A673 (cell line): ENCODE measurements at regions not wholly inside any gene's neighbourhood (a gene's known extent, or its start where the extent isn't known, plus 50 kb on each side); places are given as distances from the start of the nearest gene placed in this dataset.

Experiments used
- BruUV-seq: library from RNA; stranded (reverse); fragments of 400-500 nt; replicated peaks from 2 replicates; lab custom pipeline; 2021; lab: Mats Ljungman, UMichigan
- CTCF ChIA-PET: fragments of 300-600 bp; sonication (Branson Sonifier 250); formaldehyde crosslinking; loops from one replicate; lab custom pipeline; 2022; ENCODE audit warnings: antibody characterized with exemption; lab: Charles Lee
- POLR2A ChIA-PET: fragments of 300-600 bp; sonication (Branson Sonifier 250); formaldehyde crosslinking; loops from one replicate; lab custom pipeline; 2022; ENCODE audit warnings: antibody characterized with exemption; ENCODE audit not compliant: low non-redundant PET; lab: Charles Lee
- DNase-seq: peaks from one replicate; pipeline ENCODE4 v3.0.0-alpha.2; 2015; ENCODE audit warnings: low spot score
- H3K27ac ChIP-seq: fragments of 200-600 bp; sonication (generic); 2 replicates; pipeline ENCODE4 v1.5.1; 2016; ENCODE audit warnings: mixed run types, low read depth, mild to moderate bottlenecking, mixed read lengths, antibody characterized with exemption, low read length; ENCODE audit not compliant: poor library complexity, severe bottlenecking
- H3K27me3 ChIP-seq: fragments of 200-600 bp; sonication (generic); replicated peaks from 2 replicates; pipeline ENCODE4 v1.6.1; 2017; ENCODE audit warnings: mixed run types, low read depth, mild to moderate bottlenecking, mixed read lengths, antibody characterized with exemption, low read length; ENCODE audit not compliant: insufficient read depth, poor library complexity
- H3K36me3 ChIP-seq: fragments of 200-600 bp; sonication (generic); 2 replicates; pipeline ENCODE4 v1.6.1; 2016; ENCODE audit warnings: mixed run types, mild to moderate bottlenecking, mixed read lengths, antibody characterized with exemption, low read length; ENCODE audit not compliant: insufficient read depth, poor library complexity, severe bottlenecking
- H3K4me1 ChIP-seq: fragments of 200-600 bp; sonication (generic); 2 replicates; pipeline ENCODE4 v1.6.1; 2017; ENCODE audit warnings: mixed run types, mild to moderate bottlenecking, mixed read lengths, antibody characterized with exemption, low read length; ENCODE audit not compliant: insufficient read depth, poor library complexity, severe bottlenecking
- H3K4me3 ChIP-seq: fragments of 200-600 bp; sonication (generic); 2 replicates; pipeline ENCODE4 v1.5.1; 2016; ENCODE audit warnings: low read depth, mixed run types, mild to moderate bottlenecking, mixed read lengths, low read length; ENCODE audit not compliant: poor library complexity, severe bottlenecking
- H3K9me3 ChIP-seq: fragments of 200-600 bp; sonication (generic); 2 replicates; pipeline ENCODE4 v1.6.1; 2016; ENCODE audit warnings: mixed run types, low read depth, mild to moderate bottlenecking, mixed read lengths, antibody characterized with exemption, low read length; ENCODE audit not compliant: poor library complexity, severe bottlenecking
- EZH2 ChIP-seq: fragments of 200-600 bp; sonication (generic); IDR thresholded peaks from 2 replicates; pipeline ENCODE4 v1.6.1; 2017; ENCODE audit warnings: borderline replicate concordance, low read depth, mild to moderate bottlenecking, mixed read lengths, antibody characterized with exemption, low read length; ENCODE audit not compliant: poor library complexity, severe bottlenecking
- intact Hi-C: fragments of 100-400 bp; cut with micrococcal nuclease; formaldehyde crosslinking; loops from one replicate; pipeline ENCODE4 v1.10.0; 2022; ENCODE audit not compliant: unreplicated experiment
- TF ChIP-seq, protein P1 (sequence below): fragments of 300-800, 200-600 bp; sonication (generic); conservative IDR thresholded peaks from 2 replicates; pipeline ENCODE4 v1.5.1; 2017; ENCODE audit warnings: low read depth, mild to moderate bottlenecking, antibody characterized with exemption, low read length, moderate library complexity, mixed read lengths

DNA sequence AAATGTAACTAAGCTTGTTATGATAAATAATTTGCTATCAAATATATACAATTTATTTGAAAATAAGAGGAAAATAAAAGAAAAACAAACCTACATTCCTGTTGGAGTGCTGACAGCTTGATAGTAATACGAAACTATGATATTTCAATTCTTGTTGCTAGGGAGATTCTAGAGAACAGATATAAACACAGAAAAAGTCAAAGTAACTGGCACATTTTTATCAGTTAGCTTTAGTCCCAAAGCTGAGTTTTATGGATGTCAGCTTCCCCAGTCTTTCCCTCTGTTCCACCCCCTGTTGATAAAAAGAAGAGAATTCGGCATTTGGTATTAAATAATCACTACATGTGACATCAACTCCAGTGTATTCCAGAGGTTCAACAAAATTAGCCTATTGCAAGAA, 1134.0 kb downstream of the XPNPEP1 start:
- Histone ChIP-seq H3K4me1 (no peaks in the 10 kb centered on the region), H3K27ac (no peak overlapping the region), H3K36me3 (no peaks in the 10 kb centered on the region), H3K4me3 (no peak overlapping the region), H3K9me3 (peaks cover 11% of the 10 kb centered on the region), H3K27me3 (no peaks in the 10 kb centered on the region)
- BruUV-seq, result no TSS peak
- DNase-seq, result no peak
- TF ChIP-seq, protein P1, sequence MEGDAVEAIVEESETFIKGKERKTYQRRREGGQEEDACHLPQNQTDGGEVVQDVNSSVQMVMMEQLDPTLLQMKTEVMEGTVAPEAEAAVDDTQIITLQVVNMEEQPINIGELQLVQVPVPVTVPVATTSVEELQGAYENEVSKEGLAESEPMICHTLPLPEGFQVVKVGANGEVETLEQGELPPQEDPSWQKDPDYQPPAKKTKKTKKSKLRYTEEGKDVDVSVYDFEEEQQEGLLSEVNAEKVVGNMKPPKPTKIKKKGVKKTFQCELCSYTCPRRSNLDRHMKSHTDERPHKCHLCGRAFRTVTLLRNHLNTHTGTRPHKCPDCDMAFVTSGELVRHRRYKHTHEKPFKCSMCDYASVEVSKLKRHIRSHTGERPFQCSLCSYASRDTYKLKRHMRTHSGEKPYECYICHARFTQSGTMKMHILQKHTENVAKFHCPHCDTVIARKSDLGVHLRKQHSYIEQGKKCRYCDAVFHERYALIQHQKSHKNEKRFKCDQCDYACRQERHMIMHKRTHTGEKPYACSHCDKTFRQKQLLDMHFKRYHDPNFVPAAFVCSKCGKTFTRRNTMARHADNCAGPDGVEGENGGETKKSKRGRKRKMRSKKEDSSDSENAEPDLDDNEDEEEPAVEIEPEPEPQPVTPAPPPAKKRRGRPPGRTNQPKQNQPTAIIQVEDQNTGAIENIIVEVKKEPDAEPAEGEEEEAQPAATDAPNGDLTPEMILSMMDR, result no peak
- TF ChIP-seq EZH2, result no peak
- ChIA-PET POLR2A (no interaction called here), CTCF (no interaction called here)
- intact Hi-C loops, result loop anchor here (10.0 kb wide), 2 partner anchors 245 to 405 kb away; no protein-coding TSS in a partner anchor

DNA sequence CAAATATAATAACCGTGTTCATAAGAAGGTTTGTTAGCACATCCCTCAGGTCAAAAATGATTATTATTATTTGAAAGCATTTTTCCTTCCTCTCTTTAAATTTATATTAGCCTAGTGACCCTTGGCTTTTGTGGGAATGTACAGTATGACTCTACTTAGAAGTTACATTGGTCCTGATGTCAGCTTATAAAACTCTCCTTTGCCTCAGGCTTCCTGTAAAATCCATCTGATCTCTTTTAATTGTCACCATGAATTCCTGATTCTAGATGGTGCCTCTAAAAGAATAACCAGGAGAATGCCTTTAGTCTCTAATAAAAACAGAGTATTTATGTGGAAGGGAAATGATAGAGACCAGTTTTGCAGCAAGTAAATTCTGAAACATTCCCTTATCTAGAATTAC, 1134.4 kb downstream of the XPNPEP1 start:
- Histone ChIP-seq H3K36me3 (no peaks in the 10 kb centered on the region), H3K27ac (no peak overlapping the region), H3K9me3 (peaks cover 14% of the 10 kb centered on the region), H3K4me1 (no peaks in the 10 kb centered on the region), H3K27me3 (no peaks in the 10 kb centered on the region), H3K4me3 (no peak overlapping the region)
- POLR2A ChIA-PET, result no interaction called here
- intact Hi-C loops, result loop anchor here (10.0 kb wide), 2 partner anchors 244 to 406 kb away; no protein-coding TSS in a partner anchor
- TF ChIP-seq, protein P1, result no peak
- no peak for TF ChIP-seq EZH2
- DNase-seq, result no peak
- CTCF ChIA-PET, result interaction anchor here (0.5 kb wide), 1 partner anchor 1169 kb away, joined by 3 read pairs; no protein-coding TSS in a partner anchor
- no TSS peak for BruUV-seq

DNA sequence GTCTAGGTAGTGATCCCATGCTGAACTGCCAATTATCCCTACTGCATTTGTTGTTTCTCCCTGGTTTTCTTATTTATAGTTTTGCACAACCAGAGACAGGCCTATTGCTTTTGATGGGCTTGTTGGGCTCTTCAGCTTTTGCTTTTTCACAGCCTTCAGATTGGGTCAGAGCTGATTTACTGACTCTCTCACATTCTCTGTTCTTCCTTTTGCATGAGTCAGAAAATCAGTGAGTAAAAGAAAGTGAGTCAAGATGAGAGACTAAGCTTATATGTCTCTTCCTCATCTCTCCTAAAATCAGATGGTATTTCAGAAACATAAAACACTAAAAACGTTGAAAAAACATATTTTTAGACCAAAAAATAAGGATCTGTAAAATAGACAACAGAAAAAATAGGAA, 1135.4 kb downstream of the XPNPEP1 start:
- Histone ChIP-seq H3K4me3 (no peak overlapping the region), H3K36me3 (no peaks in the 10 kb centered on the region), H3K4me1 (no peaks in the 10 kb centered on the region), H3K27ac (no peak overlapping the region), H3K9me3 (peaks cover 14% of the 10 kb centered on the region), H3K27me3 (no peaks in the 10 kb centered on the region)
- TF ChIP-seq, protein P1, result no peak
- no peak for TF ChIP-seq EZH2
- ChIA-PET POLR2A (no interaction called here), CTCF (no interaction called here)
- BruUV-seq, result no TSS peak
- intact Hi-C loops, result loop anchor here (10.0 kb wide), 2 partner anchors 243 to 407 kb away; no protein-coding TSS in a partner anchor
- DNase-seq, result no peak
